HuH-7.5 (cell line): ENCODE measurements at regions not wholly inside any gene's neighbourhood (a gene's known extent, or its start where the extent isn't known, plus 50 kb on each side); places are given as distances from the start of the nearest gene placed in this dataset.
"Not testable (repeated sequence)": the region's sequence is repeated elsewhere in the genome, so short reads cannot be mapped to it uniquely, and the experiment has no call there.

Experiments
- DNase-seq: peaks from one replicate; pipeline ENCODE4 v3.0.0; 2011; ENCODE audit warnings: low spot score

DNA sequence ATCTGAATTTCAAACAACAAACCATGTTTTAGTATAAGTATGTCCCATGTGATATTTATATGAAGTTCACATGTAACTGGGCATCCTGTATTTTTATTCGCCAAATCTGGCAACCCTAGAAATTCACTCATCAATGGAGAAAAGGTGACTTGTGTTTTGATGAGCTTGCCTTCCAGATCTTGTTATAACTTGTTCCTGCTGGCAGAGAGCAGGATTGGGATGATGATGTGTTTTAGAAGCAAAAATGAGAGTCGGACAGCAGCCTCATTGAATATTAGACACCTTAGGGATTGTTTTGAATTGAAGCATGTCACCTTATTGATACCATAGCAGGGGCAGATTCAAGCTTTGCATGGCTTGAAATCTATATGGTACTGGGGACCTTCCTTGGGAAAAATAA is 85.4 kb upstream of the MED13 start:
- DNase-seq = no peak

DNA sequence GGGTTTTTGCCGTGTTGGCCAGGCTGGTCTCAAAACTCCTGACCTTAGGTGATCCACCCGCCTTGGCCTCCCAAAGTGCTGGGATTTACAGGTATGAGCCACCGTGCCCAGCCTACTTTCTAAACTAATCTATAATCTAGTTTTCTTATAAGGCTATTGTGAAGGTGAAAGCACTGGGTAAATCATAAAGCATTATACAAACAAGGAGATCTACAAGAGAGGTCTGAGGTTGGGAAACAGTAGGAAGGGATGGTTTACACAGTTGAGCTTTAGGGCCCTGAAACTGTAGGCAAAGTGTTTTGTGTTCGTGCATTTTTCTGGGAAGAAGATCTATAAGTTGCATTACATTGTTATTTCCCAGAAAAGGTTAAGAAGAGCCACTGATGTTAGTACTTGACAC is 84.9 kb upstream of the MED13 start:
- no peak for DNase-seq

DNA sequence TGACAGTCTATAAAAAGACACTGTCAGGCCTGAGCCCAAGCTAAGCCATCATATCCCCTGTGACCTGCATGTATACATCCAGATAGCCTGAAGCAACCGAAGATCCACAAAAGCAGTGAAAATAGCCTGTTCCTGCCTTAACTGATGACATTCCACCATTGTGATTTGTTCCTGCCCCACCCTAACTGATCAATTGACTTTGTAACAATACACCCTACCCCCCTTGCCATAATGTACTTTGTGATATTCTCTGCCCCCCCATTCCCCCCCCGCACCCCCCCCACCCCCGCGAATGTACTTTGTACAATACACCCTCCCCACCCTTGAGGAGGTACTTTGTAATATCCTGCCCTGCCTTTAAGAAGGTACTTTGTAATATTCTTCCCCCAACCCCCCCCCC is 82.2 kb upstream of the MED13 start:
- no peak for DNase-seq

DNA sequence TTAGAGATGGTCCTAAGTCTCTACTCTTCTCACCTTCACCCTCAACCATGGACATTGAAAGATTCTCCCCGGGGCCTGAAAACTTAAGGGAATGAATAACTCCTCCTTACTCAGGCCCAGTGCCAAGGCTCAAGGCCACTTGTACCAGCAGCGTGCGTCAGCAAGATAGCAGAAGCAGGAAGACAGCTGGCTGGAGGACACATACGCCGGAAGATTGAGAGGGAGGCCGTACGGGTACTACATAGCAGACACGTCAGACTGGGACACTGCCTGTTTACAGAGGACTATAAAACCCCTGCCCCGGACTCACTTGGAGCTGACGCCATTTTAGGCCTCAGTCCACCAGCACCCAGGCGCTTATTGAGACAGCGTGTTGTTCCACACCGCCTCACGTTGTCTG is 75.8 kb upstream of the MED13 start:
- DNase-seq = no peak

DNA sequence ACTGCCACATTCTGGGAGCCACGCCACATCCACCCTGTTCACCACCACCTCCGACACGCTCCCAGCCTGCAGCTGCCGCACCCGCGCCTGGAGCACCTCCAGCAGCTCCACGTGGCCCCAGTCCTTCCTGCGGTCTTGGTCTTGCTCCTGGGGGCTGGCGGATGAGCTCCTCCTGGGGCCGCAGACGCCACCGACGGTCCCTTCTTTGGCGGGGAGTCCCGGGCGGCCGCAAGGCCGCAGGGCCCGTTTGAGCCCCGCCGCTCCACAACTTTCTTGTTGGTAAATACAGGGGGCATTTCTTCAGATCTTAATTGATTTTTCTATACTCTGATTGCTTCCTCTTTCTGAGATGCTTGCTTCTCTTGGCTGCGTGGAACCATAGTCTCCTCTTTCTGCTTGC is 75.3 kb upstream of the MED13 start:
- DNase-seq = no peak

DNA sequence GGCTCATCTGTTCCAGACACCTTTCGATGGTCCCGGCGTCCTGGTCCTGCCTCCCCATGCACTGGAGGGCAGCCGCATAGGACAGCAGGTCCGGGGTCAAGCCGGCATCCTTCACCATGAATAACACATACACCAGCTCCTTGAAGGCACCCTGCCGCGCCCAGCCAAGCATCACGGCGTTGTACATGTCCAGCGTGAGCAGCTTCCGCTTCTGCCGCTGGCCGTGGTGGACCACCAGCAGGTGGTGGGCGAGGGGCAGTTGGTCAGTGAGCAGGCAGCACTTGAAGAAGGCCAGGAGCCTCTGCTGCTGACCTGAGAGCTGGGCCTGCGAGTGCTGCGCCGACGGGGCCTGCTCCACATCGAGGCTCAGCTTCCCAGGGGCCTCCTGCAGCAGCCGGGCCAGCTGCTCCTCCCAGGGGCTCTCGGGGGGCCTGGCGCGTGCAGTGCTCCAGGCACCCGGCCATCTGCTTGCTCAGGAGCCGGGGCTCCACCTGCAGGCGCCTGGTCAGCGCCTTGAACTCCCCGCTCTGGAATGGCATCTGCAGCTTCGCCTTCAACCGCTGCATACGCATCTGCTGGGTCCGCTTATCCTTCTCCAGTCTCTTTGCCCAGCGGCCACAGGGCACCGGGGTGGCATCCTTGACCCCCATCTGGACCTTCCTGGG is 74.7 kb upstream of the MED13 start:
- DNase-seq = not testable (repeated sequence)

DNA sequence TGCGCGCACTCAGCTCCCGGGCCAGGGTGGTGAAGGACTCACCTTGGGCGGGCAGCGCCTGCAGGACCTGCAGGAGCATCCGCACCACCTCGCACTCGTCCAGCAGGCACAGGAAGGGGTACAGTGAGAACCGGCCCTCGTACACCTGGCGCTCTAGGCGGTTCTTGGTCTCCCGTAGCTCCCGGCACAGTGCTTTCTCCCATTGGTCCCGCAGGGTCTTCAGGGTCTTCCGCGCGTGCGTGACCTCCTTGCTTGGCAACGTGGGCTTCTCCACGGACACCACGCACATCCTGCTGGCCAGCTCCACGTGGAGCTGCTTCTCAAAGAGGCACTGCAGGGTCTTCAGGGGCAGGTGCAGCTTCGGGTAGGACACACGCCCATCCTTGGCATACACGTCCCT is 74.1 kb upstream of the MED13 start:
- no peak for DNase-seq

DNA sequence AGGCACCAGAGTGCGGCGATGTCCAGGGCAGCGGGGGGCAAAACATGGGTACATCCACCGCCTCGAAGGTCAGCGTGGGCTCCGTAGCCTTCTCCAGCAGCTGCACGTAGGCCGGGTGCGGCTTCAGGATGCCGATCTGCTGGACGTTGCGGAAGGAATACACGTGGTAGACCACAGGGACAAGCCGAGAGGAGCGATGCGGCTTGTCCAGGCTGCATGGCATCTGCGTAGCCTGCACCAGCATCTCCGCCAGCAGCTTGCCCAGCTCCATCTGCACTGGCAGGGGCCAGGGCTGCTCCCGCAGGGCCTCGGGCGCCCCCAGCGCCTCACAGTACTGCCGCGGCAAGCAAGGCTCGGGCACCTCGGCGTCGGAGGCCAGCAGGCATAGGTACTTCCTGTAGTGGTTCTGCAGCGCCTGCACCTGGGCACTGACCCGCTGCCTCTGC is 73.6 kb upstream of the MED13 start:
- DNase-seq = not testable (repeated sequence)

DNA sequence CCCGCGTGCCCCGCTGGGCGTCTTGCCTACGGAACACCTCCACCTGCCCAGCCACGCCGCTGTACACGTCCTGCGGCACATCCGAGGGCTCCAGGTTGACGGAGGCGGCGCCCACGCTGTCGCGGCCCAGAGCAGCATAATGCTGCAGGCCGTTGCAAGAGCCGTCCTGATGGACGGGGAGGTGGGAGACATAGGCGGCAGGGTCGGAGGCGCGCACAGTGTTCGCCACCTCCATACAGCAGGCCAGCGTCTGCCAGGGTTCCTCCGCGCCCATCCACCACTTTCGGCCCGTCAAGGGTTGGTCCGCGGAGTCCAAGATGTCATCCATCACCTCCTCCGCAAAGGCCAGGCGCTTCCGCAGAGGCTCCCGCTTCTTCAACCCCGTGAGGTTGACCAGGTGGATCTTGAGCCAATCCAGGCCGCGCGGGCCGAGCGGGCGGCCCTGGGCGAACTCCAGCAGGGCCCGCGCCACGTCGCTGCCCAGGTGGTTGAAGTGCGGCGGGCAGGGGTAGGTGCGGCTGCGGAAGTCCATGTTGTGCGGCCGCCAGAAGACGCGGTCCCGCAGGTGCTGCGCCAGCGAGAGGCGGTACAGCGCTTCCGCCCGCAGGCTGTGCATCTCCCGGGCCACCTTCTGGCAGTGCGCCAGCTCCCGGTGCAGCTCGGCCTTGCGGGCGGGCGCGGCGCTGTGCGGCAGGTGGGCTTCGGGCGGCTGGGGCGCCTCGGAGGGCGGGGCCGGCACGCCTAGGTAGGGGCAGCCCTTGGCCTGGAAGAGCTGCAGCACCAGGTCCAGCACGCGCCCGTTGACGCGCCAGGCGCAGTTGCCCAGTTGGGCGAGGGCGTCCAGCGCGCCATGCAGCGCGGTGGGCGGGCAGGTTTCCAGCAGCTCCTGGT is 72.9 kb upstream of the MED13 start:
- not testable (repeated sequence) for DNase-seq

DNA sequence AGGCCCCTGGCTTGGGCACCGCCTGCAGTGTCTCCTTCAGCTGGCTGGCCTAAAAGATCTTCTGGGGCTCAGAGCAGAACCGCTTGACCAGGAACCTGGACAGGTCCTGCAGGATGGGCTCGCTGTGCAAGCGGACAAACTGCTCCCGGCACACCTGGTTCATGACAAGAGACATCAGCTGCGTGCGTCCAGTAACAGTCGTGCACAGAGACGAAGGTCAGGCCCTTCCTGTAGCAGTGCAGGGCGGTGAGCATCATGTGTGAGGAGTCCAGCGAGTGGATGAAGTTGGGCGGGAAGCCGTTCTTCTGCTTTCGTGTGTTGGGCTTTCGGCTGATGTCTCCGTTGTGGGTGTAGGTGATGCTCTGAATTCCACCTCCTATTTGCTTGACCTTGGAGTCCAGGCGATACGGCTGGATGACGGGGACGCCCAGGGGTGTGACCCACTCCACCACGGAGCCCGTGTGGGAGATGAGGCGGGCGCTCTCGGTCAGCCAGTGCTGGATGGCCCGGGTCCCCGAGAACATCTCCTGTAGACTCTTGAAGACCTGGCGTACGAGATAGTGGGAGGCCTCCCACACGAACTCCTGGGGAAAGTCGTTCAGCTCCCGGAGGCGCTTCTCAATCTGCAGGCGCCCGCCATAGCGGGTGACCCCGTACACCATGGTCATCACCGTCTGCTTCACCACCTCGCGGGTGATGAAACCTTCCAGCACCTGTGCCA is 72.1 kb upstream of the MED13 start:
- DNase-seq = not testable (repeated sequence)

DNA sequence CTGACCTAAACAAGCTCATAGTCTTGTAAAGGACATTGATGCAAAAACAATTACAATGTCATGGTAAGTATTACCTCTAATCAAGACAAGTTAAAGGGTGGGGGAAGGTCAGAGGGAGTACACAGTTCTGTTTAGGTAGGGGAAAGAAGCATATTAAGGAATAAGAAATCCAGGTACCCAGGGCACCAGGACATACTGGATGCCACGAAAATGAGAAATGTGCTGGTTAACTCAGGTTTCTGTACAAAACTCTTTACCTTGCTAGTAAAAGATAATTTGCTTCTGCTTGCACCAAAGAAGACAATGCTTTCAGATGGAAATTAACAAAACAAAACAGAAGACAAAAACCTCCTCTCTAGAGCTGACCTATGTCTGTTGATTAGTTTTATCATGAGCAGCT is 70.7 kb upstream of the MED13 start:
- DNase-seq = peak; percentile 29

DNA sequence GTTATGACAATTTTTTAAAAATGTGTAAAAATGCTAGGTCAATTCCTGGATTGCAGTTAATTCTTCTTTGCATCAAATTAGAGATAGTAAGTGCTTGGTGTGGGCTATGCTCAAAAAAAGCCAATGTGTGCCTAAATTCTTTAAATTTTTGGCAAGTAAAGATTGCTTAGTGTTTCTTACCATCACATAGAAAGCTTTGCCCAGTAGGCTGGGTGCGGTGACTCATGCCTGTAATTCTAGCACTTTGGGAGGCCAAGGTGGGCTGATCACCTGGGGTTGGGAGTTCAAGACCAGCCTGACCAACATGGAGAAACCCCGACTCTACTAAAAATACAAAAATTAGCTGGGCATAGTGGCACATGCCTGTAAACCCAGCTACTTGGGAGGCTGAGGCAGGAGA is 70.0 kb upstream of the MED13 start:
- DNase-seq = not testable (repeated sequence)

DNA sequence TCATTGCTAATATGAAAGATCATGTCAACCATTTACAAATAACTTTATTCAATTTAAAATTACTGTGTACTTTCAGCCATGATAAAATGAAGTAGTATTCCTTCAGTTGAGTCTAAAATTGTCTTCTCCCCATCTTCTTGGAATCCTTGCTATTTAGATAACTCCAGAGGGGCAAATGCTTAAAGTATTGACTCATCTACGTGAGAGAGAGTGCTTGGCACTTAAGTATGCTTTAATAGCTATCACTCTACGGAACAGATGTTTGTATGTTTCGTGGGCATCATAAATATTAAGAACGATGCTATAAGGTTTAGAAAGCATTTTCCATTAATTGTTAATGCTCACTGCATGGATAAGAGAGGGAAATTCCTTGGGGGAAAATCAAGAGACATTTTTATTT is 69.3 kb upstream of the MED13 start:
- DNase-seq = no peak

DNA sequence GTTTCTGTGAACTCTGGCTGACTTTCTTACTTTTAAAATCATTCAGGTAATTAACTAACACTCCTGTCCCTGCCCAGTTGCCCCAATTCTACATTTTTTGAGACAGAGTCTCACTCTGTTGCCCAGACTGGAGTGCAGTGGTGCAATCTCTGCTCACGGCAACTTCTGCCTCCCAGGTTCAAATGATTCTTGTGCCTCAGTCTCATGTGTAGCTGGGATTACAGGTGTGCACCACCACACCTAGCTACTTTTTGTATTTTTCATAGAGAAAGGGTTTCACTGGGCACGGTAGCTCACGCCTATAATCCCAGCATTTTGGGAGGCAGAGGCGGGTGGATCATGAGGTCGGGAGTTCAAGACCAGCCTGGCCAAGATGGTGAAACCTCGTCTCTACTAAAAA is 66.2 kb upstream of the MED13 start:
- DNase-seq = not testable (repeated sequence)

DNA sequence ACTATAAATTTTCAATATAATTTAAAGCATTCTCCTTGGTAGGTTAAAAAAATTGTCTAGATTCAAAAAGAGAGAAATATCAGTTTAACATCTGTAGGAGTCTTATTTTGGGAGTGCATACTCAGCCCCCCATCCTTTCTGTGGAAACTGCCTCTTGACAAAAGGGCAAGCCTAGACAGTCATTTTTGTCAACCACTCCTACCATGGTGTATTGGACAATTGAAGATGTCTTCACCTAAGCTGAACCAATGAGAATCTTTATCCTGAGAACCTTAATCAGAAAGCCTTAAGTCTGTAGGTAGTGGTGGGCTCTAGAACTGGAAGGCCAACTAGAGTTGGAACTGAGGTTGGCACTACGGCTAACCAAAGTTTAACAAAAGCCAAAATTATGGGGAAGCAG is 65.7 kb upstream of the MED13 start:
- DNase-seq = peak; percentile 29

DNA sequence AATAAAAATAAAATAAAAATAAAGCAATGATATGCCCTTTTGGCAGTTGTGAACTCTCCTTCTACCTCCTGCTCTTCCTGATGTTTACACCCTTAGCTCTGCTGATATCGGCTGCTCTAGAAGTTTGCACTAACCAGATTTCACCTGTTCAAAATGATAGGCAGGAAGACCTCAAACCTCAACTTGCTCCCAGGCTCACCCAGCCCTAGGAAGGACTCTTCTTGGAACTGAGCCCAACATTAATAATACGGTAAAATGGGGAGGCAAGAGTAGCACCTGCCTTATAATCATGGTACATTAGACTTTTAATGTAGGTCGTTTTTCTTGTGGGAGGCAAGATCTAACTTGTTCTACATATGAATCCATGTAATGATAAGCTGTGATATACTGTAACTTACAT is 61.2 kb upstream of the MED13 start:
- no peak for DNase-seq

DNA sequence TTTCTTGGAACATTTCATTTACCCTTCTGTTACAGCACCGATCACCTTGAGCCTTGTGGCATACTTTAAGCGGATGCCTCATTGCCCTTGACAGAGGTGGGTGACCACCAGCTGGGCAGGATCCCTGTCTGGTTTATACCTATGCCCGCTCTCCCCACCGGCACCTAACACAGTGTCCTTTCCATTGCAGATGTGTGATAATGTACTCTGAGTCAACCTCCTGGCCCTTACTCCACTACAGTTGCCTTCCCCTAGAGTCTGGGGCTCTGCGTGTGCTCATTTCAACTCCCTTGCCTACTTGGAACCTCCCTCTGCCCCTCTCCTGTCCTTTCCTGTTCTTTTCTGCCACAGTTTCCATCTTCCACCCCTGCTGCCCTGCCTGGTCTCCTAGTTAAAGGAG is 60.2 kb upstream of the MED13 start:
- DNase-seq = no peak

DNA sequence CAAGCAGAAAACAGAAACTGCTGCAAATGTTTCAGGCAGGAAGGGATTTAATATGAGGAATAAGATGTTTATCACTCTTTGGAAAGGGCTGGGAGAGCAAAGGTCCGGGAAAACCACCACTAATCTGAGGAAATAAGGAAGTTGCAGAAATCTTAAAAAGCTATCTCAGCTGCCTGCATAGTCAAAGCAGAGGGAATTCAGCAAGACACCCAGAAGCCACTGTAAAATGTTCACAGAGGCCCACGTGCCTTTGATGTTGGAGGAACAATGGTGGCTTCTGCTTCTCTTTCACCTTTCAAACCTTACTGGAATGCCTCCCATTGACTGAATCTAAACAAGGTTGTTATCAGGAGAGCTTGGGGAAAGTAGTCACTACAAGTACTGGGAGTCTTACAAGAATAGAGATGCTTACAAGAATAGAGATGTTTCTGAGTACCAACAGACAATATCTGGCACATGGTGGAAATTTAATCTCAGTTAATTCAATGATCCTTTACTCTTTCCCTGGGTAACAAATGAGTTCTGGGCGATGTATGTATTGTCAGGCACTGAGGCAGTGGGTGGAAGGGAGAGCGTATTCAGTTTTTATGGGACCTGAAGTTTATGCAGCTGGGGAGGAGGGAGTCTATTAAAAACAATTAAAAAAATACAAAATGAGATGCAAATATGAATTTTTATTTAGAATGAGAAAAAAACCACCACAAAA is 56.1 kb upstream of the MED13 start:
- no peak for DNase-seq

DNA sequence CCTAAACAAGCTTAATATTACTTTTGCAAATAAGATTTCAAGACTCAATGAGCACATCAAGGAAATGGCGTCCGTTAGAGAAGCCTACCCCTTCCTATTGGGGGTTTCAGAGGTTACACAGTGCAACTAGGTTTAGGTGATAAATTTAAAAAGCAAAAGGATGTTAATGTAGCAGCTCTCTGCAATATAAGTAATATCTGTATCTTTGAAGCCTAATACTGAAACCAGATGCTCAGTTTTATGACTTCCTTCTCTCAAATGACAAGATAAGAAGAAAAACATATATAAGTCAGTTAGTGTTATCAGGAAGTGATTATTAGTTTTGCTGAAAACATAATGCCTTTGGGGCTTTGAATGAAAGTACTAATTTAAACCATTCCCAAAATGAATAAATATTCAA is 54.3 kb upstream of the MED13 start:
- DNase-seq = no peak
